Fibroblast of upper back skin (primary cell): ENCODE measurements at regions not wholly inside any gene's neighbourhood (a gene's known extent, or its start where the extent isn't known, plus 50 kb on each side); places are given as distances from the start of the nearest gene placed in this dataset.
A peak's percentile ranks its signal among the peaks of the same experiment; 100 is the strongest.

Source experiments
- DNase-seq: peaks from one replicate; pipeline ENCODE4 v3.0.0-alpha.2; 2013

DNA sequence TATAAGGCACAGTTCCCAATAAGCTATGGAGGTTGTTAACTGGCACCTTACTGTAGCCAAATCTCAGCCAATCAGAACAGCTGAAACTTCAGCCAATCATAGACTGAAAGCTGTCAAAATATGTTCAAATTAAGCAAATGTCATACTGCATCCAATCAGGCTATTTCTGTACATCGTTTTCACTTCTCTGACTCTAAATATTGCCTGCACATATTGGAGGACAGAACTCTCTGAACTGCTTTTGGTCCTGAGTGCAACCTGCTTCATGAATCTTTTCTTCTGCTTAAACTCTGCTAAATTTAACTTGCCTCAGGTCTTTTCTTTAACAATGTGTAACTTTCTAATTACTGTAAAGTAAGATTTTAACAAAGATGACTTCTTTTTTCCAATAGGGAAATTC lies 1198.9 kb upstream of the PCDH7 start:
- DNase-seq = no peak

DNA sequence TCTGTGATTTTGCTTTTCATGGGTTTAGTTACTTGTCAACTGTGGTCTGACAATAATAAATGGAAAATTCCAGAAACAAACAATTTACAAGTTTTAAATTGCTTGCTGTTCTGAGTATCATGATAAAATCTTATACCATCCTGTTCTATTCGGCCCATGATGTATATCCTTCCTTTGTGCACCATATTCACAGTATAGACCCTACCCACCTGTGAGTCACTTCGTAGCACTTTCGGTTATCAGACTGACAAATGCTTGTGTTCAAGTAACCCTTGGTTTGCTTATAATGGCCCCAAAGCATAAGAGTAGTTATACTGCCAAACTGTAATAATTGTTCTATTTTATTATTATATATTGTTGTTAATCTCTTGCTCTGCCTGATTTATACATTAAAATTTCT lies 1183.4 kb upstream of the PCDH7 start:
- no peak for DNase-seq

DNA sequence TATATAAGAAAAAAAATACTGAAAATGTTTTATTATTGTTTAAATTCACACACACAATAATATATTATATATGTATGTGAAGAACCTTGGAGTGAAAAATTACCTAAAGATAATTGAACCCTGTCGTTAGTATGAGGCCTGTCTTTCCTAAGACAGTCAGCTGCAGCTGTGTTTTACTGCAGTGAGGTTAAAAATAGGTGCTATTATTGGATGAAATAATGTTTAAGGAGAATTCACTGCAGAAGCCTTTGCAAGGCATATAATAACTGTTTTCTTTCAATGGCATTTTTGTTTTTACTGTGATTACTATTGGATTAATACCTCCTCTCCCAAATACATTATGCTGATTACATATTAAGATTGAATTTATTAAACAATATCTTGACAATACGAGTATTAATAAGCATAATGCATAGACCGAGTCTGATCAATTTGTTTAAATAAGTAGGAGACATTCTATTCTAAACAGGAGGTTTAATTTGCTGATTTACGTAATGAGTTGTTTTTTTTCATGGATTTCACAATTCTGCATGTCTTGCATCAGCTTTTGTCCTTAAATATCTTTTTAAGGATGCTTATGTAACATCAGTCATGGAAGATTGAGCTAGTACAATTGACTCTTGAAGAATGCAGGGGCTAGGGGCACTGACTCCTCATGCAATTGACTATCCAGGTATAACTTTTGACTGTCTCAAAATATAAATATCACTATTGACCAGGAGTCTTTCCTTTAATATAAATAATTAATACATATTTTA lies 1181.1 kb upstream of the PCDH7 start:
- DNase-seq = peak; percentile 3

DNA sequence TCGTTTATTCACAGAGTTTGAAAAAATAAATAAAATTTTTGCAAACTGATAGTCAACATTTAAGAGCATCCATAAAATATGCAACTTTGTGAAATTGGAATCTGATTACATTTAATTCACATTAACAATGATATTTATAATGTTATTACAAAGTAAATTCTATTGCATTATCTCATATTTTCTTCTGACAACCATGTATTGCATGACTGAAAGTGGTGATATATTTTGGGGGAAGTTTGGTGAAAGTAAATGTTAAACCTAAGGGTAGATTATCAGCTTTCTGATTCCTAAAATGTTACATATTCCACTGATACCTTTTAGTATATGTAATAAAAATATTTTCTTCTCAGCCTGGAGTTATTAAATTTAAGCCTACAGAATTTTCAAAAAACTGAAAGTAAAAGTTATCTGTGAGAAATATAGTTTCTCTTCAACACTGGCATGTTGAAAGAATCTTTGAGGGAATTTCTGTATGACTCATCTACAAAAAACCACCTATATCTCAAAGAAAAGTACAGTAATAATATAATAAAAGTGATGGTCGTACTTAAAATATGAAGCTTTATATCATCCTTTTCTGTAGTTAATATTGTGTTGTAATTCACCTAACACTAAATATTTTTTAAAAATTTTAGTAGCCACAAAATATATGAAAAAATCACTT lies 1179.6 kb upstream of the PCDH7 start:
- peak; percentile 17 for DNase-seq

DNA sequence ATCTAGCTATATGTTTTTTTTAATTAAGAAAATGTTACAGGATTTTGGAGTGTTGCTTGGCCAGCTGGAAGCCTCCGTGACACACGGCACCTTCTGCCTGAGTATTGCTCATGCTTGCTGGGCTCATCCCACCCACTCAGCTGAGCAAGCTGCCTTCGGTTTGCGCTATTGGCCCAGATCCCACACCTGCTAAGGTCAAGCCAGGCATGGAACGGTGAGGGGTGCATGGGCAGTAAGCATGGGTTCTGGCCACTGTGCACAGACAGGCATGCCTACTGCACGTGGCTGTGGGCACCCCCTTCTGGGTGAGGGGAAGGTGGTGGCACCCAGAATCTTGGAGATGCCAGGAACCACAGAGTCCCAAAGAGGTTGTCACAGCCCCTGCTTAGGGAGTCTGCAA lies 1178.4 kb upstream of the PCDH7 start:
- DNase-seq = no peak

DNA sequence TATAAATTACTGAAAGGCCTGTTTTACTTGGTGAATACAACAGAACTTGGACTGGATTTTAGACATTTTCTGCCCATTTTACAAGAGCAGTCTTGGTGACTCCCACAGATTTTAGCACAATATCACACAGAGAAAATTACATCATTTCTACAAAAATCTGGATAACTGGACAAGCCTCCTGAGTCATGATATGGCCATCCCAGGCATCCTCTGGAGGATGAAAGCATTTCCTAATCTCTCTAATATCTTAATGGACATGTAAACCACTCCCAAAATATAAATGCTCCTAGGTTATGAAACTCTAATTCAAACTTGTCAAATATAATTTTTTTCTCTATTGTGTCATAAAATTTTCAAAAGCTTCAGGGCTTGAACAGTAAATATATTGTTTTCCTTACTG lies 1170.8 kb upstream of the PCDH7 start:
- DNase-seq = peak; percentile 56

DNA sequence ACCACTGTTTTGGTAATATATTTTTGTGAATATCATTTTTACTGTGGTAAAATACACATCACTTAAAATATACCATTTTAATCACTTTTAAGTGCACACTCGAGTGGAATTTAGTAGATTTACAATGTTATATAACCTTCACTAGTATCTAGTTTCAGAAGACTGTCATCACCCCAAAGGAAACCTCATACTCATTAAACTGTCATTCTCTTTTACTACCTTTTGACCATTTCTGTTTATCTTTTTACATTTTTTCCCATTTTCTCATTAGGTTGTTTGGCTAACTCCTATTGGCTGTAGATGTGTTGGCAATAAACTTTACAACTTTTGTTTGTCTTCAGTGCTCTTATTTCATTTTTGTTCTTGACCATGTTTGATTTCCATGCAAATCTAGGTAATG lies 1168.3 kb upstream of the PCDH7 start:
- no peak for DNase-seq

DNA sequence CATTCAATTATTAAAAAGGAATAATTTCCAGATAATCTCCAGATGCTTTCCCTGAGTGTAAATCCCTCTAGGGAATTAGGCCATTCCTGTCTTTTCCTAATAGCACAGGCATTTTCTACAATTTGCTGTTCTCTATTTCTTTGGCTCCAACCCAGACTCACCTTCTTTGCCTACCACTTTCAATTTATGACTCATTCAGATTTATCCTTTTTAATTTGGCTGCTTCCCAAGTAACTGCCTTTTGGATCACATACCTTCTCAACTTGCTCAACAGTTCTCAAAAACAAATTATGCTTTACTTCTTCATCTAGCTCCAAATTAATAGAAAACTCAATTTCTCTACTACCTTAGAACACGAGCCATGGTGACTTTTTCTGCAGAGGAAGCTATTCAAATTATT lies 1166.3 kb upstream of the PCDH7 start:
- peak; percentile 66 for DNase-seq

DNA sequence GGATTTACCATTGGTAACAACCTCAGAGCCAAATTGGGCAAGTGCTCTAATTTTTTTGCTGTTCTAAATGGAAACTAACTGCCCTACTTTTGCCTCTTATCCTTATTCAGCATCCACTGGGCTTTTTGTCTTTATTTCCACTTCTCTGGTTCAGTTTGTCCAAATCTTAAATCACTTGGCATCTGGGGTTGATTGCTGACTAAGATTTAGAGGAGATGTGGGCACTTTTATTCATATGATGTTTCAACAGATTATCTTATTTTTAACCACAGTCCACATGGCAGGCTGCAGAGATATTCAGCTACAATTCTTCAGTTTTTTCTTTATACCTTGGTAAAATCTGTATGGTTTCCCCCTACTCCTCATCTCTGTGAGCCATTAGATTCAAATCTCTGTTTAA lies 1161.4 kb upstream of the PCDH7 start:
- DNase-seq = no peak

DNA sequence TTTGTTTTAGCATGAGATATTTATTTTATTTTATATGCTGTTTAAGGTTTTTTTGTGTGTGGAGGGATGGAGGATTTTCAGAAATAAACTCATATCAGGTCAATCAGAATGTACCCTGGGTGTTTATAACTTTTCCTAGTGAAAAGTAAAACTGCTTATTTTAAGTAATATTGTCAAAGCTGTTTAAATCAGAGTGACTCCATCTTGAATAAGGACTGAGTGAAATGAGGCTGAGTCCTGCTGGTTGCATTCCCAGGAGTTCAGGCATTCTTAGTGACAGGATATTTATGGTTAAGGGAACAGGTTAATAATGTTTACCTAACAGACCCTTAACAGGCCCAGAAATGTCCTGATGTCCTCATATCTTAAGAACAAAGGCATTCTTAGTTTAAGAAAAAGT lies 1160.9 kb upstream of the PCDH7 start:
- no peak for DNase-seq

DNA sequence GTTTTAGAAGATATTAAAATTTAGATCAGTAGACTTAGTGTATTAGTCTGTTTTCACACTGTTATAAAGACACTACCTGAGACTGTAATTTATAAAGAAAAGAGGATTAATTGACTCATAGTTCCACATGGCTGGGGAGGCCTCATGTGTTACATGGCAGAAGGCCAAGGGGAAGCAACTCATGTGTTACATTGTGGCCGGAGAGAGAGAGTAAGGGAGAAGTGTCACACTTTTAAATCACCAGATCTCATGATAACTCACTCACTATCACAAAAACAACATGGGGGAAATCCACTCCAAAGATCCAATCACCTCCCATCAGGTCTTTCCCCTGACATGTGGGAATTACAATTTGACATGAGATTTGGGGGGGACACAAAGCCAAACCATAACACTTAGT lies 1159.7 kb upstream of the PCDH7 start:
- DNase-seq = no peak

DNA sequence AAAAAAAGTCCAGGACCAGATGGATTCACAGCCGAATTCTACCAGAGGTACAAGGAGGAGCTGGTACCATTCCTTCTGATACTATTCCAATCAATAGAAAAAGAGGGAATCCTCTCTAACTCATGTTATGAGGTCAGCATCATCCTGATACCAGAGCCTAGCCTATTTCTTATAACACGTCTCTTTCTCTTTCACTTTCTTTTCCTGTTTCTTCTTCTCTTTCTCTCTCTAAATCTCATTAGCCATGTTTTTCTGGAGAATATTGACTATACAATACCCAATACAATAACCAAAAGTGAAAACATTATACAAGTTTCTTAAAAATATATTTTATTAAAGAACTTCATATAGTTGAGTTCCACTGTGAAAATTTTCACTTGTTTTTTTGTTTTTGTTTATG lies 1154.9 kb upstream of the PCDH7 start:
- no peak for DNase-seq

DNA sequence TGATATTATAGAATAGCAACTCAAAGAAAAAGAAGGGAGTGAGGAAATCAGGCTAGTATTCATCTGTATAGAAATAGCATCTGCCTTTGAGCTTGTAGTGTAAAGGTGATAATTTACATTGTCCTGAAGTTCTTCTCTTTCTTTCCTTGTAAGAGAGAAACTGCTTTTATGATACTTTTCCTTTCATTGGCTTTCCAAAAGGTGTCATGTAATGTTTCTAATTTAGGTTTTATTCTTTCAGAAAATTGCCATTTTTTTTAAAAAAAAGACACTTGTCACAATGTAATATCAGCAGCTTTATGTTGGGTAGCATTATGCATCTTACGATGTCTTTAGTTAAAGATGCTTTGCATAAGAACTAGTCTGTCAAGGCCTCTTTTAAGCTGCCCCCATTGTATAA lies 1153.8 kb upstream of the PCDH7 start:
- DNase-seq = no peak

DNA sequence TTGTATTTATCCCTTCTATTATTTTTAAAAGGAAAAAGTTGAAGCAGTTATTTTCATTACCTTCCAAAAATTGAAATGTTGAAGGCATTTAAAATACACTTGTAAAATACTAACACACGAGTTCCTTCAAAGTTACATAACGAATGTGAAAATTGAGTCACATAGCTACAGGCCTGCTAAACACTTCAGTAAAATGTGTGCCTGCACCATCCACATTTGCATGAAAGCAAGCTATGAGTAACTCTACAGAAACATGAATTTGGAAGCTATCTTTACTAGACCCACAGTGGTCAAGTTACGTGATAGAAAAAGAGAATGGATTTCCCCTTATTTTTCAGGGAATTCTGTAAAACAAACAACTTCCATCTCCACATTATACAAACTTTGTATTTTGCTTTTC lies 1148.8 kb upstream of the PCDH7 start:
- DNase-seq = no peak

DNA sequence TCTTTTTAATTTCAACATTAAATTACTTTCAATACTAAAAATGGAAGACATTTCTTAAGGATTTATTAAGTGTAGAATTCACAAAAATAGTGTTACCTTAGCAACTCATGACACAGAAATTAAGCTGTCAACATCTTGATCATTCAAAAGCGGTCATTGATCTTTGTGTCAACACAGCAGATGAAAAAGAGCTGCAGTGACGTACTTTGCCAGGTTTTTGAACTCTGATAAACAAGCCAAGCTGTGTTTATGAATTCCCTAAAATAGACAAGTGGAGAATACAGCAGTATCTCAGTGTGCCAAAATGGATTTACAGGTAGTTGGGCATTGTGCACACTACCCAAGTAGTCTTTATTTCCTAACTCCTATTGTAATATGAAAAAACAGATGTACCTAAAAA lies 1141.8 kb upstream of the PCDH7 start:
- no peak for DNase-seq

DNA sequence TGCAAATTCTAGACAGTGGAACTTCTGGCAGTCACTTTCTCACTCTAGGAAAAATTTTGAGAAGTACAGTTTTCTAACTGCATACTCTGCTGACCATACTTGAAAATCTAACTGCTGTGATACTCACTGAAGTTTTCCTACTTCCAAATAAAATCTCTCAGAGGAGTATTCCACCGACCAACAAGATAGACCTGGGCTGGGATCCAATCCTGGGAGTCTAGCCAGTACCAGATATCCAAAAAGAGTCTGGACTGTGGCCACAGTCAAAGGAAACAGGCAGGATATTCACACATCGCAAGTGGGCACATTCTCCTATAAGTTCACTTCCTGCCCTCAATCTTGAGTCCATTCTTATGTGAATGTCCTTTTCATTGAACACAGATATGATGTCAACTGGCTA lies 1138.7 kb upstream of the PCDH7 start:
- peak; percentile 63 for DNase-seq

DNA sequence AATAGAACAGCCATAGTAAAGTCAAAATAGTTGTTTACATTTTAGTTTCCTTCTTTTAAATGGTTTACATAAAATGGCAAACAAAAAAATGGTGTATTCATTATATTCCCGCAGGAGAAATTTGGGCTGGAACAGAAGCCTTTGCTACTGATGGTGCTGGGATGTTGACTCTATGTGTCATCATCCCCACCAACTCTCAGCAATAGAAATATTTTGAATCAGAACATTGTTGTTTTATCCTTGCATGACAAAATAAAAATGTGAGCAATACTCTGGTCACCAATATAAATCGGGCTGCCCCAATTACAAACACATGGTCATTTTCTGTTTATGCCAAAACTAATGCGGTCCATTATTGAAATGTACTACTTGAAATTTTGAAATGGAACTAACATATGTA lies 1131.6 kb upstream of the PCDH7 start:
- peak; percentile 22 for DNase-seq

DNA sequence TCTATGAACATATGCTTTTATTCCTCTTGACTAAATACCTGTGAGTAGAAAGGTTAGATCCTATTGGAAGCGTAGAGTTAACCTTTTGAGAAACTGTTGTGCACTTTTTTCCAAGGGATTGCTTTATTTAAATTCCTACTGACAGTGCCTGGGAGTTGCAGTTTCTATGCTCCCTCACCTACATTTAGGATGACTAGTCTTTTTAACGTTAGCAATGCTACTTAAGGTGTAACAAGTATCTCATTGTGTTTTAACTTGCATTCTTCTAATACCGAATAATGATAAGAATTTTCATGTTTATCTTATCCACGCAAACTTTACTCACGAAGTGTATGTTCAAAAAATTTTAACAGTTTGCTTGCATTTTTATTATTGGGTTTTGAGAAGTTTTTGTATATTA lies 1123.9 kb upstream of the PCDH7 start:
- no peak for DNase-seq

DNA sequence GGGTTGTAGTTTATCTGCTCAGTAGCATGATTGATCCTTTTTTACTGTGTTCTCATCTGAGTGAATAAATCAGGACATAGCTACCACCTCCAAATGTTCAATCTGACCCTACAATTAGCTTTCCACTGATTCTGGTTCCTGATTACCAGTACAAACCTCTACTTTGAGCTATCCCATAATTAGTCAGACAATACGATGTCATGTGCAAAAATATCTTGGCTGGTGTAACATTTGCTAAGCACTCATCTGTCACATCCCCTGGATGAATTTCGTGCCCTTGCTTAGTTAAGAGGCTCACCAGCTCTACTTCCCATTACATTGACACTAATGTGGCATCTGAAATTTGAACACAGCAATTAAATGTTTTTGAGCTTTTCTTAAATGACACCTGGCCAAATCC lies 1101.0 kb upstream of the PCDH7 start:
- no peak for DNase-seq

DNA sequence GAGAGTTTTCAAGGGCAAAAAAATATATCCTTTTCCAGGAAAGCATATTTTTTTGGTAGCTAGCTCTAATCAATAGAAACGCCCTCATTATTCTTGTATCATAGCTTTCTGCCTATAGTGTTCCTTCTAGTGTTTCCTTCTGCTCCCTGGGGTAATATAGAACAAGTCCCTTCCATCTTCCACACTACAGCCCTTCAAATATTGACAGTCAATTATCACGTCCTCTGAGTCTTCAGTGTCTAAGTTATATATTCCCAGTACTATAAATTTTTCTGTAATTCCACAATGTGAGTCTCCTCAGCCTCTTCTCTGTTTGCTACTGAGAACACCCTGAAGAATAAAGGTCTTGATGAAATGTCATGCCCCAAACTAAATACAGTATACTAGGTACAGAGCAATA lies 1088.0 kb upstream of the PCDH7 start:
- DNase-seq = no peak

DNA sequence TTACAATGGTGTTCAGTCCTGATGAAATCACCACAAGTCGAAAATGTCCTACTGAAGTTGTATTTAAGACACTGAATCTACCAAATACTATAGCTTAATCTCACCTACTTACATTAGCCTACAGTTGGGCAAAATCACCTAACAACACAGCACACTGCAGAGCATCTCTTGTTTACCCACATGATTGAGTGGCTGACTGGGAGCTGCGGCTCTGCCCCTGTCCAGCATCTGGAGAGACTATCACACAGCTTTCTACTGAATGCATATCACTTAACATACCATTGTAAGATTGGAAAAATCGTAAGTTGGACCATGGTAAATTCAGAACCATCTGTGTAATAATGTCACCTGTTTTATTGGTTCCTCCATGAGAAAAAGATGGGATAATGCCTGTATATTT lies 1083.2 kb upstream of the PCDH7 start:
- DNase-seq = no peak

DNA sequence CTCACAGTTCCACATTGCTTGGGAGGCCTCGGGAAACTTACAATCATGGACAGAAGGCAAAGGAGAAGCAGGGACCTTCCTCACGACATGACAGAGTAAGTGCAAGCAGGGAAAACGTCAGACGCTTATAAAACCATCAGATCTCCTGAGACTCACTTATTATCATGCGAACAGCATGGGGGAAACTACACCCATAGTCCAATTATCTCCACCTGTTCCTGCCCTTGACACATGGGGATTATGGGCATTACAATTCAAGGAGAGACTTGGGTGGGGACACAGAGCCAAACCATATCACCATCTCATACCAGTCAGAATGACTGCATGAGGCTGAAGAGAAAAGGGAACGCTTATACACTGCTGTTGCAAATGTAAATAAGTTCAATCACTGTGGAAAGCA lies 1066.9 kb upstream of the PCDH7 start:
- DNase-seq = no peak

DNA sequence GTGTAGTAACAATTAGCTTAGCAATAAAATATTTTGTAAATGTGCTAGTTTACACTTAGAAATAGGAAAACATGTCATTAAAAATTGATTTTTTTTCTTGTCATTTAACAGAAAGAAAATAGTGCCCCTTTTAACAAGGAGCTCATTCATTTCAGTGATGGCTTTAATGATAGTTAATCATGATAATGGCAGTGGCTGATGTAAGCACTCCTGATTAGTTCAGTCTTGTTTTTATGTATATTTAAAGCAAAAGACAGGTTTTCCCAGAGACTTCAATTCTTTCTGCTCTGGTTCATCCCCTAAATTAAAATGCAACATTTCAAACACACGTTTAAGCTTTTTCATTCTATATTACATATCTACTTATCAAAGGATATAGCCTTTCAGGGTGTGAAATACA lies 1039.5 kb upstream of the PCDH7 start:
- DNase-seq = no peak

DNA sequence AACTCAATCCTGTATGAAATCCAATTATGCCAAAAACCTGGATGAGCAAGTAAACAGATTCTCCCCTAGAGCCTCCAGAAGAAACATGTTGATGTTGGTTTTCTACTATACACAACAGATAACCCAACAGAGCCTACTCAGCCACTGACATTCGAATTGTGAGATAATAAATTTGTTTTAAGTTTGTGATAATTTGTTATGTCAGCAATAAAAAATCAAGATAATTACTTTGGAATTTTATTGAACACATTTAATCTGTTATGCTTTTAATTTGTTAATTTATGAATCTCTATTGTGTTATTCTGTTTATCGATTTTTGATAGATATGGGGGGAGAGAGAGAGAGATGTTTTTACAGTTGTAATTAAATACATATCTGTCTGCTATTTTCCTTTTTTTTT lies 1016.1 kb upstream of the PCDH7 start:
- DNase-seq = no peak

DNA sequence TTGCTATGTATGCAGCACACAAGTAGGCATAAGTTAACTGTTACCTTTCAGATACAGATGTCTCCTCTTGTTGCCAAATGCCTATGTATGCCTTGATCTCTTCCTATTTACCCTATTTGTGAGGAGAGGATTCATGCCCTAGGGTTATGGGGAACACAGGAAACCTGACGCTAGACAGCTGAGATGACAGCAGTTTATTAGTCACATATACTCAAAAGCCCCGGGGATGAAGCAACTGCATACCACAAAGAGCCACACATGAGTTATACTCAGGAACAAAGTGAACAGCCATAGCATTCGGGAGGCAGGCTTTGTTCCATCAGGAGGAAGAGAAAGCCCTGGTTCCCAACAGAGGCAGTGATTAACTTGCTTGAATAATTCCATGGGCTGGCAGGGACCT lies 1011.7 kb upstream of the PCDH7 start:
- peak; percentile 21 for DNase-seq
